ENCODE measurements at regions not wholly inside any gene's neighbourhood (a gene's known extent, or its start where the extent isn't known, plus 50 kb on each side); places are given as distances from the start of the nearest gene placed in this dataset.

- ChIA-PET CTCF (no interaction called here), POLR2A (no interaction called here)
- no peak for DNase-seq (ENCODE audit: low read depth)
- Histone ChIP-seq H3K36me3 (ENCODE audit: control insufficient read depth, insufficient read depth, low read length) (no peaks in the 10 kb centered on the region), H3K4me3 (ENCODE audit: low read depth, low read length) (no peak overlapping the region), H3K27me3 (ENCODE audit: control insufficient read depth, insufficient read depth, low read length) (no peaks in the 10 kb centered on the region)
- no peak for TF ChIP-seq CTCF (IDR thresholded peaks at IDR 0.05; ENCODE audit: insufficient read depth, low read depth, low read length)
Observed at GRCh38 chrX:80173261-80173660, 158.7 kb downstream of the TBX22 start.

GRCh38 chrX:80174925-80175574 lies 160.5 kb downstream of the TBX22 start:
- Histone ChIP-seq H3K27me3 (ENCODE audit: control insufficient read depth, insufficient read depth, low read length) (no peaks in the 10 kb centered on the region), H3K4me3 (ENCODE audit: low read depth, low read length) (no peak overlapping the region), H3K36me3 (ENCODE audit: control insufficient read depth, insufficient read depth, low read length) (no peaks in the 10 kb centered on the region)
- POLR2A ChIA-PET, result no interaction called here
- TF ChIP-seq CTCF (IDR thresholded peaks at IDR 0.05; ENCODE audit: insufficient read depth, low read depth, low read length), result no peak
- CTCF ChIA-PET, result no interaction called here
- no peak for DNase-seq (ENCODE audit: low read depth)

GRCh38 chrX:80181079-80181478 lies 166.5 kb downstream of the TBX22 start:
- no peak for DNase-seq (ENCODE audit: low read depth)
- no peaks in the 10 kb centered on the region for H3K27me3 ChIP-seq (ENCODE audit: control insufficient read depth, insufficient read depth, low read length)
- ChIA-PET CTCF (interaction anchor here (0.7 kb wide), 1 partner anchor 40 kb away, joined by 3 read pairs; no protein-coding TSS in a partner anchor), POLR2A (no interaction called here)
- no peak for TF ChIP-seq CTCF (IDR thresholded peaks at IDR 0.05; ENCODE audit: insufficient read depth, low read depth, low read length)
- H3K36me3 ChIP-seq (ENCODE audit: control insufficient read depth, insufficient read depth, low read length), result no peaks in the 10 kb centered on the region
- no peak overlapping the region for H3K4me3 ChIP-seq (ENCODE audit: low read depth, low read length)

GRCh38 chrX:80184854-80185253 lies 170.3 kb downstream of the TBX22 start:
- no peak overlapping the region for H3K4me3 ChIP-seq (ENCODE audit: low read depth, low read length)
- ChIA-PET CTCF (no interaction called here), POLR2A (no interaction called here)
- TF ChIP-seq CTCF (IDR thresholded peaks at IDR 0.05; ENCODE audit: insufficient read depth, low read depth, low read length), result no peak
- DNase-seq (ENCODE audit: low read depth), result no peak
- no peaks in the 10 kb centered on the region for H3K27me3 ChIP-seq (ENCODE audit: control insufficient read depth, insufficient read depth, low read length)
- H3K36me3 ChIP-seq (ENCODE audit: control insufficient read depth, insufficient read depth, low read length), result no peaks in the 10 kb centered on the region

- POLR2A ChIA-PET, result no interaction called here
- no peak for TF ChIP-seq CTCF (IDR thresholded peaks at IDR 0.05; ENCODE audit: insufficient read depth, low read depth, low read length)
- H3K4me3 ChIP-seq (ENCODE audit: low read depth, low read length), result no peak overlapping the region
- no peak for DNase-seq (ENCODE audit: low read depth)
- H3K36me3 ChIP-seq (ENCODE audit: control insufficient read depth, insufficient read depth, low read length), result no peaks in the 10 kb centered on the region
- H3K27me3 ChIP-seq (ENCODE audit: control insufficient read depth, insufficient read depth, low read length), result no peaks in the 10 kb centered on the region
- CTCF ChIA-PET, result no interaction called here
Observed at GRCh38 chrX:80206647-80207046, 192.1 kb downstream of the TBX22 start.

Measured in BJ (cell line).